Osteoblast (primary cell): ENCODE measurements at regions not wholly inside any gene's neighbourhood (a gene's known extent, or its start where the extent isn't known, plus 50 kb on each side); places are given as distances from the start of the nearest gene placed in this dataset.

Source experiments
- DNase-seq: peaks from one replicate; pipeline ENCODE4 v3.0.0; 2011; ENCODE audit warnings: low spot score, mixed read lengths; ENCODE audit not compliant: insufficient read length; ENCODE audit errors: missing footprints
- H2AFZ ChIP-seq: 2 replicates; pipeline ENCODE4 v1.6.0; 2011; ENCODE audit warnings: mild to moderate bottlenecking, low read length
- H3K27ac ChIP-seq: 2 replicates; pipeline ENCODE4 v1.5.1; 2011; ENCODE audit warnings: mild to moderate bottlenecking, low read depth, low read length, moderate library complexity
- H3K27me3 ChIP-seq: 2 replicates; pipeline ENCODE4 v1.6.0; 2012; ENCODE audit warnings: mild to moderate bottlenecking, control low read depth, inconsistent platforms, low read length, moderate library complexity; ENCODE audit not compliant: insufficient read depth
- H3K36me3 ChIP-seq: 2 replicates; pipeline ENCODE4 v1.5.1; 2011; ENCODE audit warnings: mild to moderate bottlenecking, low read length, control low read depth, moderate library complexity; ENCODE audit not compliant: insufficient read depth
- H3K4me1 ChIP-seq: 2 replicates; pipeline ENCODE4 v1.5.1; 2011; ENCODE audit warnings: mild to moderate bottlenecking, low read length, control low read depth, moderate library complexity; ENCODE audit not compliant: insufficient read depth
- H3K4me2 ChIP-seq: 2 replicates; pipeline ENCODE4 v1.6.0; 2011; ENCODE audit warnings: mild to moderate bottlenecking, low read length; ENCODE audit not compliant: insufficient read depth
- H3K4me3 ChIP-seq: fragments of 200-600 bp; sonication (generic); 3 replicates; pipeline ENCODE4 v1.5.1; 2012; ENCODE audit warnings: mild to moderate bottlenecking, low read length, inconsistent platforms; ENCODE audit not compliant: insufficient read depth
- H3K79me2 ChIP-seq: 2 replicates; pipeline ENCODE4 v1.6.0; 2012; ENCODE audit warnings: mild to moderate bottlenecking, low read length, control low read depth, inconsistent platforms; ENCODE audit not compliant: insufficient read depth
- H3K9me3 ChIP-seq: 2 replicates; pipeline ENCODE4 v1.5.1; 2011; ENCODE audit warnings: low read depth, low read length, control low read depth
- H4K20me1 ChIP-seq: 2 replicates; pipeline ENCODE4 v1.6.0; 2012; ENCODE audit warnings: mild to moderate bottlenecking, low read length, control low read depth; ENCODE audit not compliant: insufficient read depth
- CTCF ChIP-seq: IDR thresholded peaks from 2 replicates; pipeline ENCODE4 v1.5.1; 2011; ENCODE audit warnings: mild to moderate bottlenecking, low read depth, low read length, moderate library complexity; ENCODE audit errors: extremely low read depth

- Histone ChIP-seq H3K36me3 (no peaks in the 10 kb centered on the region), H3K27ac (no peak overlapping the region), H3K79me2 (no peaks in the 10 kb centered on the region), H2AFZ (no peak overlapping the region), H3K4me3 (no peak overlapping the region), H3K4me1 (no peaks in the 10 kb centered on the region), H4K20me1 (no peaks in the 10 kb centered on the region), H3K4me2 (no peak overlapping the region), H3K27me3 (no peaks in the 10 kb centered on the region), H3K9me3 (no peaks in the 10 kb centered on the region)
- DNase-seq = no peak
- TF ChIP-seq CTCF = no peak
Observed at GRCh38 chr7:9582824-9583223, 1149.4 kb downstream of the NXPH1 start.

GRCh38 chr7:9598411-9598810, 1165.0 kb downstream of the NXPH1 start:
- H3K36me3 ChIP-seq = no peaks in the 10 kb centered on the region
- H3K27ac ChIP-seq = no peak overlapping the region
- H3K4me1 ChIP-seq = no peaks in the 10 kb centered on the region
- no peaks in the 10 kb centered on the region for H3K27me3 ChIP-seq
- DNase-seq = no peak
- no peak for TF ChIP-seq CTCF
- no peaks in the 10 kb centered on the region for H3K79me2 ChIP-seq
- no peaks in the 10 kb centered on the region for H4K20me1 ChIP-seq
- H3K4me2 ChIP-seq = no peak overlapping the region
- no peak overlapping the region for H3K4me3 ChIP-seq
- no peak overlapping the region for H2AFZ ChIP-seq
- no peaks in the 10 kb centered on the region for H3K9me3 ChIP-seq

- Histone ChIP-seq H3K27me3 (no peaks in the 10 kb centered on the region), H3K36me3 (no peaks in the 10 kb centered on the region), H3K79me2 (no peaks in the 10 kb centered on the region), H3K27ac (no peak overlapping the region), H3K4me3 (no peak overlapping the region), H3K9me3 (no peaks in the 10 kb centered on the region), H3K4me2 (no peak overlapping the region), H2AFZ (no peak overlapping the region), H4K20me1 (no peaks in the 10 kb centered on the region), H3K4me1 (no peaks in the 10 kb centered on the region)
- no peak for TF ChIP-seq CTCF
- no peak for DNase-seq
Observed at GRCh38 chr7:9600974-9601373, 1167.6 kb downstream of the NXPH1 start.

- Histone ChIP-seq H3K4me1 (no peaks in the 10 kb centered on the region), H3K4me2 (no peak overlapping the region), H2AFZ (no peak overlapping the region), H3K79me2 (no peaks in the 10 kb centered on the region), H3K36me3 (no peaks in the 10 kb centered on the region), H3K9me3 (no peaks in the 10 kb centered on the region), H3K27me3 (no peaks in the 10 kb centered on the region), H3K27ac (no peak overlapping the region), H3K4me3 (no peak overlapping the region), H4K20me1 (no peaks in the 10 kb centered on the region)
- TF ChIP-seq CTCF = no peak
- no peak for DNase-seq
Observed at GRCh38 chr7:9603291-9603690, 1169.9 kb downstream of the NXPH1 start.
